Right lobe of liver (tissue), 6 donors: ENCODE measurements at regions not wholly inside any gene's neighbourhood (a gene's known extent, or its start where the extent isn't known, plus 50 kb on each side); places are given as distances from the start of the nearest gene placed in this dataset.

Experiments used
- ATAC-seq, 4 donors: fragments of 200-7000 bp; cut with Tn5 transposase; one replicate each; pipeline ENCODE4 v1.9.1; 2020; ENCODE audit warnings: mild to moderate bottlenecking in 4 of 4, moderate library complexity in 4 of 4
- DNase-seq, 3 donors: peaks; one replicate each; pipeline ENCODE4 v3.0.0-alpha.2; 2020
- H3K27ac ChIP-seq, 3 donors: fragments of 200-600 bp; one replicate each; pipeline ENCODE4 v1.8.0; 2022
- H3K27me3 ChIP-seq, 2 donors: fragments of 200-600 bp; one replicate each; pipeline ENCODE4 v1.8.0; 2022
- H3K36me3 ChIP-seq, 4 donors: fragments of 200-600 bp; sonication (generic) in 1 of 4; one replicate each; pipeline versions ENCODE4 v1.5.1 to v1.8.0; 2017 to 2022; ENCODE audit warnings: control low read depth in 1 of 4
- H3K4me1 ChIP-seq, 4 donors: fragments of 200-600 bp; sonication (generic) in 1 of 4; one replicate each; pipeline versions ENCODE4 v1.5.1 to v1.8.0; 2017 to 2022; ENCODE audit warnings: control low read depth in 1 of 4
- H3K4me3 ChIP-seq, 3 donors: fragments of 200-600 bp; one replicate each; pipeline ENCODE4 v1.8.0; 2022
- H3K9me3 ChIP-seq, 4 donors: fragments of 200-600 bp; sonication (generic) in 1 of 4; one replicate each; pipeline versions ENCODE4 v1.5.1 to v1.8.0; 2017 to 2022; ENCODE audit warnings: control low read depth in 1 of 4
- CTCF ChIP-seq, 4 donors: fragments of 200-600 bp in 3 of 4; fragments of 450-650 bp in 1 of 4; IDR thresholded peaks; one replicate each; pipeline versions ENCODE4 v1.5.1 to v1.8.0; 2016 to 2022; ENCODE audit warnings: antibody characterized with exemption in 4 of 4, mild to moderate bottlenecking in 2 of 4
- POLR2A ChIP-seq: fragments of 450-650 bp; IDR thresholded peaks from one replicate; pipeline ENCODE4 v1.6.1; 2017; ENCODE audit warnings: antibody characterized with exemption, mild to moderate bottlenecking
- WGBS: methylation state at CpG from one replicate; pipeline ENCODE4 v1.1.6; 2018; ENCODE audit warnings: low coverage, low lambda C conversion rate; ENCODE audit not compliant: insufficient coverage; ENCODE audit errors: missing lambda C conversion rate; 5-methylcytosine and 5-hydroxymethylcytosine counted together
- intact Hi-C, 2 donors: fragments of 100-400 bp; cut with DNase I; formaldehyde crosslinking; loops; one replicate each; pipeline versions ENCODE4 v1.11.2 to v1.14.1; 2022
- donor health status: DM: no; HTN: yes; CAD: no.
- donor health status: DM: no; HTN: no; CAD: no.
- donor health status: DM: no; HTN: no; CAD: no.
- donor health status: DM: no; HTN: yes; CAD: no.
- donor health status: DM: no; HTN: yes; CAD: no.

DNA sequence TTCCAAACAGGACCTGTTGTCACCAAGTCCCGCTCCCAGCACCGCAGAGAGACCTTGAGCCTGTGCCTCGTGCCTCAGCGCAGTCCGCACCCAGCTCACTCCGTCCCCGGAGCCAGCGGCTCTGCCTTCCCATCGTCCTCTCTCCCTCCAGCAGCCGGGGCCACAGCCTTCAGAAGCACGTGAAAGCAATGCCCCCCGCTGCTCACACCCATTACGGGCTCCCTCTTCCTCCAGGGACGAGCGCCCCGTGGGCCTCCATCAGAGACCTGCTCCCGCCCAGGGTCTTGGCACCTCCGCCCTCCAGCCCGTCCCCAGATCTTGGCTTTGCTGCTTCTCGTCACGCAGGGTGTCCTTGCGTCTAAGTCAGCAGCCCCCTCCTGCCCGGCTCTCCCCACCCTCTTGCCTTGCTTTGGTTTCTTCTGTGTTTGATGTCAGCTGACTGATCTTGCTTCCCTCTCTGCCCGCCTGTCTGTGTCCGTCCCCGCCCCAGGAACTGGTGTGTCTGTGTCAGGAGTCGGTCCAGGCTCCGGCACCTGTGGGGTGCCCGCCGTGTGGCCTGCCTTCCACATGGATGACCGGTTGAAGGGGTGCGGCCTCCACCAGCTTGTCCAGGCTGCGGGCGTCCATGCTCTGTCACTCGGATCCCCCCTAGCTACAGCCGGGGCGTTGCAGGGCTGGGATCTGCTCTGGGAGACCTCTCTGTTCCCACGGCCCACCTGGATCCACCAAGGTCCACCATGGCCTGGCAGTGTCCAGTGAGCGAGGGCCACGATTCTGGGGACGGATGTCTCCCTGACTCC, 61.9 kb downstream of the FOXL3 start:
- intact Hi-C loops: no loop called here
- H3K27ac ChIP-seq: no peak overlapping the region
- DNase-seq (no peak), ATAC-seq (peak in 2 of 4 donors; percentile 29)
- no peaks in the 10 kb centered on the region for H3K36me3 ChIP-seq
- no peaks in the 10 kb centered on the region for H3K9me3 ChIP-seq
- TF ChIP-seq CTCF (IDR thresholded peaks at IDR 0.05): no peak
- TF ChIP-seq POLR2A: no peak
- WGBS: 57% methylated on average over 13 of the region's 41 CpGs
- no peak overlapping the region for H3K4me3 ChIP-seq
- no peaks in the 10 kb centered on the region for H3K27me3 ChIP-seq
- no peaks in the 10 kb centered on the region for H3K4me1 ChIP-seq

- Histone ChIP-seq H3K4me3 (no peak overlapping the region), H3K9me3 (no peaks in the 10 kb centered on the region), H3K4me1 (no peaks in the 10 kb centered on the region), H3K36me3 (no peaks in the 10 kb centered on the region), H3K27me3 (no peaks in the 10 kb centered on the region), H3K27ac (no peak overlapping the region)
- ATAC-seq (no peak), DNase-seq (no peak)
- 83% methylated on average over 7 of the region's 28 CpGs for WGBS
- TF ChIP-seq CTCF (IDR thresholded peaks at IDR 0.05) (no peak), POLR2A (no peak)
- intact Hi-C loops: no loop called here
These were observed 63.9 kb downstream of the FOXL3 start for GRCh38 chr7:353746-354325.

GRCh38 chr7:354597-355470, 64.9 kb downstream of the FOXL3 start:
- no peak for ATAC-seq
- Histone ChIP-seq H3K27ac (no peak overlapping the region), H3K9me3 (no peaks in the 10 kb centered on the region), H3K4me3 (no peak overlapping the region), H3K36me3 (no peaks in the 10 kb centered on the region), H3K4me1 (no peaks in the 10 kb centered on the region), H3K27me3 (no peaks in the 10 kb centered on the region)
- no peak for TF ChIP-seq POLR2A
- no peak for TF ChIP-seq CTCF (IDR thresholded peaks at IDR 0.05)
- intact Hi-C loops: no loop called here
- DNase-seq: no peak
- 90% methylated on average over 4 of the region's 24 CpGs for WGBS

- Histone ChIP-seq H3K27ac (no peak overlapping the region), H3K36me3 (no peaks in the 10 kb centered on the region), H3K4me3 (no peak overlapping the region), H3K4me1 (no peaks in the 10 kb centered on the region), H3K9me3 (no peaks in the 10 kb centered on the region), H3K27me3 (no peaks in the 10 kb centered on the region)
- intact Hi-C loops: no loop called here
- TF ChIP-seq CTCF (IDR thresholded peaks at IDR 0.05) (no peak), POLR2A (no peak)
- no peak for ATAC-seq
- WGBS: 96% methylated on average over 5 of the region's 5 CpGs
- no peak for DNase-seq
These were observed 65.6 kb downstream of the FOXL3 start for GRCh38 chr7:355568-355967.
